ENCODE measurements at regions not wholly inside any gene's neighbourhood (a gene's known extent, or its start where the extent isn't known, plus 50 kb on each side); places are given as distances from the start of the nearest gene placed in this dataset.

GRCh38 chr20:51217347-51218045 lies 194.6 kb upstream of the KCNG1 start:
- DNase-seq (ENCODE audit: low read depth), result no peak

- no peak for DNase-seq (ENCODE audit: low read depth)
Measured at GRCh38 chr20:51216850-51217249, 193.9 kb upstream of the KCNG1 start.

- no peak for DNase-seq (ENCODE audit: low read depth)
Measured at GRCh38 chr20:51212816-51213215, 189.9 kb upstream of the KCNG1 start.

GRCh38 chr20:51211191-51211590 lies 188.3 kb upstream of the KCNG1 start:
- DNase-seq (ENCODE audit: low read depth), result no peak

- no peak for DNase-seq (ENCODE audit: low read depth)
Measured at GRCh38 chr20:51210084-51210483, 187.2 kb upstream of the KCNG1 start.

GRCh38 chr20:51208162-51208561 lies 185.3 kb upstream of the KCNG1 start:
- no peak for DNase-seq (ENCODE audit: low read depth)

- no peak for DNase-seq (ENCODE audit: low read depth)
Measured at GRCh38 chr20:51206032-51206662, 183.2 kb upstream of the KCNG1 start.

GRCh38 chr20:51204794-51205193 lies 181.9 kb upstream of the KCNG1 start:
- no peak for DNase-seq (ENCODE audit: low read depth)

- DNase-seq (ENCODE audit: low read depth), result no peak
Measured at GRCh38 chr20:51204051-51204715, 181.3 kb upstream of the KCNG1 start.

GRCh38 chr20:51202304-51202703 lies 179.4 kb upstream of the KCNG1 start:
- no peak for DNase-seq (ENCODE audit: low read depth)

GRCh38 chr20:51199920-51200319 lies 177.0 kb upstream of the KCNG1 start:
- DNase-seq (ENCODE audit: low read depth), result no peak

GRCh38 chr20:51198876-51199523 lies 176.1 kb upstream of the KCNG1 start:
- DNase-seq (ENCODE audit: low read depth), result no peak

- no peak for DNase-seq (ENCODE audit: low read depth)
Measured at GRCh38 chr20:51198238-51198637, 175.3 kb upstream of the KCNG1 start.

- DNase-seq (ENCODE audit: low read depth), result no peak
Measured at GRCh38 chr20:51196991-51197651, 174.2 kb upstream of the KCNG1 start.

GRCh38 chr20:51195990-51196389 lies 173.1 kb upstream of the KCNG1 start:
- no peak for DNase-seq (ENCODE audit: low read depth)

GRCh38 chr20:51195419-51195901 lies 172.6 kb upstream of the KCNG1 start:
- no peak for DNase-seq (ENCODE audit: low read depth)

GRCh38 chr20:51193066-51193772 lies 170.3 kb upstream of the KCNG1 start:
- no peak for DNase-seq (ENCODE audit: low read depth)

- no peak for DNase-seq (ENCODE audit: low read depth)
Measured at GRCh38 chr20:51190783-51191180, 167.9 kb upstream of the KCNG1 start.

- DNase-seq (ENCODE audit: low read depth), result no peak
Measured at GRCh38 chr20:51189814-51190782, 167.2 kb upstream of the KCNG1 start.

- no peak for DNase-seq (ENCODE audit: low read depth)
Measured at GRCh38 chr20:51188941-51189340, 166.0 kb upstream of the KCNG1 start.

Measured in activated T-cell treated with anti-CD3 and anti-CD28 coated beads for 48 hours (primary cell).